Hindlimb muscle (tissue), 1 donor: ENCODE measurements at regions not wholly inside any gene's neighbourhood (a gene's known extent, or its start where the extent isn't known, plus 50 kb on each side); places are given as distances from the start of the nearest gene placed in this dataset.

Experiments
- DNase-seq: peaks from one replicate; pipeline ENCODE4 v3.0.0-alpha.2; 2013

DNA sequence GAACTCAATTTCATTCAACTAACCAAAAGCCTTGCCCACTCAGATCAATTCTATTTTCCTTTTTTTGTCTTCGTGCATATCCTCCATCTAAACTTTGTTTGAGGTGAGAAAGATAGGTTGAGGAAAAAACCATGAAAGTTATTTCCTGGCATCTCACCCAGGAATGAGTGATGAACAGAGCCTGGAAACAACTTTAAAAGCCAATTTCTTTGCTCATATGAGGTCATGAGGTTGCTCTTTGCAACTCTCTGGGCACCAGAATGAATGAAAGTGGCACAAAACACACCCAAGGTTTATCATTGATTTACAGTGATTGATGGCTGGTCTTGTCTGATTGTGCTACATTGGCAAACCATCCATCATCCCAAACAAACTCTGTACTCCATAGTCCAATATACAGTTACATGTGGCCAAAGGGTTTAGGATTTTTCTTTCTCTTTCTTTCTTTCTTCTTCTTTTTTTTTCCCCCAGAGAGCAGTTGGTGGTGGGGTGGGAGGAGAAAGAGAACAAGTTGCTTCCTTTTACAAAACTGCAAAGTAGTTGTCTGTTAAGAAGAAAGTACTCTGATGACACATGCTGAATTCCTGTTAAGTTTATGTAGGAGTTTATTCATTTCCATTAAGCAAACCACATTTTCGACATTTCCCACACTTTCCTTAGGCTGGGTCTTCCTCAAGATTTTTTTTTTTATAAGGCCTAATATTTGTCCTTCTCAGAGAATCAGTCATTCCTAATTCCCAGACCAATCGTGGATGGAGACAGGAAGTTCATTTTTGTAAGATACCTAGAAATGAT lies 575.9 kb upstream of the ZEB2 start:
- DNase-seq: no peak

DNA sequence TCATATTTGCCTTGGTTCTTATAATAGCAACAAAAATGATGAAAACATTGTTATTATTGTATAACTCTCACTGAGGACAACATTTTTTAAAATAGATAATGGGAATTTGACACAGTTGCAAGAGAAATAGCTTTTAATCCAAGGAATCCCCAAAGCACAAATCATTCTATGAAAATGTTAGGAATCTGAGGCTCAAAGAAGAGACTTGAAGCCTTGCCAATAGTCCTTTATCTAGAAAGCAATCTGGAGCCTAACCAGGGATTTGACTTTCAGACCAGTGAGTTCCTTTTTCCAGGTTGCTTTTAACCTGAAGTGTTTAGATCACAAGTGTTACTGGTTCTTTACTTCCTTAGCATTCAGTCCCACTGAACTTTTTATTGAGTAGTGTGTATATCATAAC lies 574.5 kb upstream of the ZEB2 start:
- DNase-seq: no peak

DNA sequence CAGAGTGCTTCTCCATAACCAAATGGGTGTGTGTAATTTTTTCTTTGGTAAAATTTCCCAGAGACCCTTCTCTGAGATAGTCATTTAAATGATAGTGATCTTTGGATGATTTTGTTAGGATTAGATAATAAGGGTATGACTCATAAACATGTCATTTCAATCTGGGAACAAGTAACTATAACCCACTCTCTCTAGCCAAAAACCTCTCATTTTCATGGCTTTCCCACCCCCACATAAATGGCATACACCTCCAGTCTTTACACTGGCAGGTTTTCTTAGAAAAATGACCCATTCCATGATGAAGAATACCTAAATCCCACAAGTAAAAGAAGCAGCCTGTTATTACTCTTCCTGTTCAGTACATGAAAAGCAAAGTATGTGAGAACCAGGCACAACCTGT lies 572.0 kb upstream of the ZEB2 start:
- no peak for DNase-seq

DNA sequence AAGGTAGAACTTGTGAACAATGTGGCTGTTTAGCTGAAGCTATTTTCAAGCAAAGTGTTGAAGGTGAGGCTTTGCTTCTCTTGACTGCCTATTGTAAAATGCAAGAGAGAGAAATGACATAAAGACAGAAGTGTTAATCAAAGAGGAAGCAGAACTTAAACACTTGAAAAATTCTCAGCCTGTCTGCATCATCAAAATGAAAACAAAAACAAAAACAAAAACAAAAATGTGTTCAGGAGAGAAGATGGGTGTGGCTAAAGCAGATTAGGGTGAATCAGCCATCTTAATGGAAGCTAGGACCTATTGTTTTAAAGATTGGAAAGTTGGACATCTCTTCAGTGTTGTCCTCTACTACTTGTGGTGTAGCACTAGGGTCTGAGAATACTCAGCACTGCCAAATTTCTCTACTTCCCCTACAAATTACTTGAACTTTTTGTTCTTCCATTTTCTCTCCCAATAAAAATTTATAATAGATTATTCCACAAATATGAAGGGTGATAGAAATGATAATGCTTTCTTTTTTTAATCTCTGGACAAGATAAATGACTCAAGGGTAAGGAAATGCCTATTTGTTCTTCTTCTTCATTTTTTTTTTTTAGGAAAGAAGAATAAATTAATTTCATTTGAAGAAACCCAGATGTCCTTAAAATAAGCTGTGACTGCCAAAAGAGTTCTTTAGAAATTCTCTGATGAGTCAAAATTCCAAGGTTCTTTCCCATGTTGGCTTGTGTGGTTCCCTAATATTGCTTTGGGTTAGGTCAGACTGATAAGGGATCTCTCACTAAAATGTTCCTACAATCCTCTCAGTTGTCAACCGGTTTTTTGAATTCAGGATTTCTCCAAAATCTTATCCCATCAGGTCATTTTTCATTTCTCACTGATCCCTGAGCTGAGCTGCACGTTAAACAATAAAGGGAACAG lies 571.2 kb upstream of the ZEB2 start:
- no peak for DNase-seq

DNA sequence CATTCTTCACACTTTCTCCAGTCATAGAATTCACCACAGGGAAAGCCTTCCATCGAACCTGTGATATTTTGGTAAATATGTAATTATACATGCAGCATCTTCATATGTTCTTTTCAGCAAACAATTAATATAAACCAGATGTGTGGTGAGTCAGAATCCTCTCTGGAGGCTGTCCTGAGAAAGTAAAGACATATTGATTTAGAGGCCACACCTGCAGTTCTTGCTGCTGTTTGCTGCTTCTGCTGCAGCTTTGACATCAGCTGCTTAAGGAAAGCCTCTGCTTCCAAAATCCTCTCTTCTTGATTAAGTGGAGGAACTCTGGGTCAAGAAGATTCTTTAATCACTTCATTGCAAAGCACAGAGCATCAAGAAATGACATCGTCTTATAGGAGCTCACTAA lies 568.8 kb upstream of the ZEB2 start:
- peak; percentile 54 for DNase-seq

DNA sequence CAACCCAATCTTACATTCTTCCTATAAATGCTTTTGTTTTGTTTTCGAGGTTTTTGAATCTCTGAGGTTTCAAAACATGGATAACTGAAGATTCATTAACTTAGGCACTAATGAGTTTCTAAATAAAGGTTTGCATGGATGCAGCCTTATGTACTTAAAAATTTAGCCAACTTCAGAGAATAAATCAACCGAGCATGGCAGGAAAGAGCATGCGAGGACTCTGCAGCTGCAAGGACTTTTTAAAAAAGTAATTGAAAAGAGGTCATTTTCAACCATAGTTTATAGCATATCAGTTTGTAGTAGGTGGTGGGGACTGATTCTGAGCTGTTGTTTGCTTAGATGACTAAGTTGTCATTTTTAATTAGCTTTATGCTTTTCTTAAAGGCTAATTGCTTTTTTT lies 567.0 kb upstream of the ZEB2 start:
- no peak for DNase-seq

DNA sequence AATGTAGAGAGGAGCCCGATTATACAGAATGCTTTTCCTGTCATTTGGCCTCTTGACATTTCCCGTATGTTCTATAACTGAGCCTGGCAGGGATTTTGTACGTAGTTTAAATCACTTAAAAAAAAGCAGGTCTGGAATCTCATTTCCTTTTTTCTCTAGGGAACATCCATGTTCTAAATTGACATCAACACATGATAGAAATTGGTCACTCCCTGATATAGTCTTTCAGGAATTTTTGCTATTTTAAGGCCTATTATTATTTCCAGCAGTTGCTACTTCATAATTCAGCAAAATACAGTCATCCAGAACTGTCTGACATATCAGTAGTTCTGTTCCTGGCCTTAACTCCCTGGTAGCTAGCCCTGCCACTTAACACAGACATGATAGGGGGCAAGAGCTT lies 565.7 kb upstream of the ZEB2 start:
- DNase-seq: no peak

DNA sequence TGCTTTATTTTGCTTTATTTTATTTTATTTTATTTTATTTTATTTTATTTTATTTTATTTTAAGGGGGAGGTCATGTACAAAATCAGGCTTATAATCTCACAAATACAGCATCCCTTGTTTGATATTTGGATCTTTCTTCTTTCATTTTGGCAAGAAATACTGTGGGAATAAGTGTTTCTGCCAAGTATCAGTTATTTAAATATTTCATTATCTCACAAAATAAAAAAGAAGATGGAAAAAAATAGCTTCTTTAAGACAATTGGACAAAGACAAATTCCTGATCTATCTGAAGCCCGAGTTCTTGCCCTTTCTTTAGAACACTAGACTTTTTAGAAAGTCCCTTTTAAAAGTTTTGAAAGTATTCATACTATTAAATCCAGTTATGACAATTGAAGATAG lies 560.5 kb upstream of the ZEB2 start:
- DNase-seq: no peak

DNA sequence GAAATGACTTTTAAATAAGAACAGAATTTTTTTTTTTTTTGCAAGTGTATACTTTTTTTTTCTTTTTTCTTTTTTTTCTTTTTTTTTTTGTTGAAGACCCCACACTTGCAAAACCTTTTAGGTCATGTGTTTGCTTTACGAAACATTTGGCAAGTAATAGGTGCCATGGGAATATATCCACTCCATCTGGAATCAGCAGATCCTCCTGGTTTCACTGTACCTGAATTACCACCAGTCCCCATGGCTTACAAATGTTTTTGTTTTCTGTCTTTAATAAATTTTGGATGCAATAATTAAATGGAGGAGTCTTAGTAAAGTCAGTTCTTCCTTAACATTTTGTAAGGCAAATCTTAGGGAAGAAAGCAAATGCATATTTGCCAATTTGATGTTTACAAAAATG lies 559.7 kb upstream of the ZEB2 start:
- peak; percentile 23 for DNase-seq

DNA sequence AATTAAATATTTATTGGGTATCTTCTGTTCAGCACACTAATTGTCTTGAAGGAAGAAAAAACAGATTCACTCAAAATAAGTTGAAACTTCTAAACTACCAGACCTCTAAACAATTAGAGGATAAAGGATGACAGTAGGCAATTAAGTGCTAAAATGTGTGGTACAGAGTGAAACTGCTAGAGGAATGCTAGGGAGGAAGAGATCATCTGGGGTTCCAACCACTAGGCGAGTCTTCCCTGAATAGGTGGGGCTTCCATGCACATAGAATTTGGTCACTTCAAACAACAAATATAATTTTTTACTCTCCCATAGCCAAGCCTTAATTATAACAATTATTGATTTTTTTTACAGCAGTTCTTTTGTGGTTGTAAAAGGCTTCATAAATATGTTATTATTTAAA lies 559.0 kb upstream of the ZEB2 start:
- DNase-seq: no peak

DNA sequence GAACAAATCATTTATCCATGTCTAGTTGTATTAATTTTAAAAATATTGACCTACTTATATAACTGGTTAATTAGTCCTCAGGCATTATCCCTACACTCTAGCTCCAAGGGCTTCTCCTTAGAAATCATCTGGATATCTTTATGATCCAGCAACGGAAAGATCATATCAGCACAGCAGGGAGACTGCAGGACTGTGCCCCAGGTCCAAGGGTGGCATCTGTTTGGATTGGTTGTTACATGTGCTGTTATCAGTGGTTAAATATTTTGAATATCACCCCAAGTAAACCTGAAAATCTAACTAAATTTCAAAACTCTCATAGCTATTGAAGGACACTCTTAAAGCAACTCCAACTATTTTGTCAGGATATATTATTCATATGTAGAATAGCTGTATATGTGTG lies 556.2 kb upstream of the ZEB2 start:
- DNase-seq: no peak

DNA sequence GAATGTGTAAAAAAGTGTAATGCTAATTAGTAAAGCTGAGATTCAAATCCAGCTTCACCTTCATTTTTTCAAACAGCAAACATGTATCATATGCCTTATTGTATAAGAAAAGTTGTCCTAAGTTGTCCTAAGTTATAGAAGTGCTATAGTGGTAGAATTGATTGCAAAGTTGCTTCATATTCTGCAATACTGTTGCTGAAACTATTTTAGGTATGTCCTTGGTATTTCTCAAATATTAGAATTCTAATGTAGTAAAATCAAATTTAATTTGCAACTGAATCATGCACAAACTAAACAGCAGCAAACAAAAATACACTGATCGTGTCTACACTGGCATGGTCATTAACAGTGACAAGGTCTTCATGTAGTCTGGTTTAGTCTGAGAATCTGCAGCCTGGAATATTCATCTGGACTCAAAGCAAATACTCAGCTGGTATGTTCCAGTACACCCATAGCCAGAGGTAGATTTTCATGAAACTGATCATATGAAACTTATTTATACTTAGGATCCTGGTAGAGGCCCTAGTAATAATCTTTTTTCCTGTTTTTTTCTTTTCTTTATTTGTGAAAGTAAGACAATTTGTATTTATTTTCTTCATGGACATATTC lies 555.6 kb upstream of the ZEB2 start:
- no peak for DNase-seq

DNA sequence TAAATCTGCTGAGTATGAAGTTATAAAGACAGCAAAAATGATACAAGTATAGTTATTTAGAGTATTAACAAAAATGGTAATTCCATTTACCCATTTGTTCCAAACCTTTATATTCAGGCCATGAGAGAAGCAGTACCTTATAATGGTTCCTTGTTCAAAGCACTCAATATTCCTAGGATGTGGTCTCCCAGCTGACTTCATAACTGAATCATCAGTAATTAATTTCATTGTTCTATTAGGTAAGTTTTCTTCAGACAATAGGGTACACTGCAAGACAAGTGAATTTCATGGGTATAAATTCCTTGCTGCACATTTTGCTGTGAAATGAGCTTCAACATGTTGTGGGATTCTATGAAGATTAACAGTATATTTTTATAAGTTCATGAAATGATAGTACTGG lies 550.8 kb upstream of the ZEB2 start:
- no peak for DNase-seq

DNA sequence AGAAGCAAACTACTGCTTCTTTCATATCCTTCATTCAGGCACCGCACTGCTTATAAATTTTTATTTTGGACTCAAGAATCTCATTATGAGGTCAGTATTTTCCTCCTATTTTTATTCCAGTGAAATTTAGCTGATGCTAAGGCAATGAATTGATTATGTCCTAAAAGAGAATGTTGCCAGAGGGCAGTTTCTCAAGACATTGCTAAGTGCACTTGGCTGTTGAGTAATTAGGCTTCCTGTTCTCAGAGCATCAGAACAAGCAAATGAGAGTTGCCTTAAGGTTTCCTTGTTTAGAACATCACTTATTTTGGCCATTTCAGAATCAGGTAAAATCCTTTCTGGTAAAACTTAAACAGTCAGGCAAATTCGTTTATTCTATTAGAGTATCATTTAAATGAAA lies 548.6 kb upstream of the ZEB2 start:
- no peak for DNase-seq

DNA sequence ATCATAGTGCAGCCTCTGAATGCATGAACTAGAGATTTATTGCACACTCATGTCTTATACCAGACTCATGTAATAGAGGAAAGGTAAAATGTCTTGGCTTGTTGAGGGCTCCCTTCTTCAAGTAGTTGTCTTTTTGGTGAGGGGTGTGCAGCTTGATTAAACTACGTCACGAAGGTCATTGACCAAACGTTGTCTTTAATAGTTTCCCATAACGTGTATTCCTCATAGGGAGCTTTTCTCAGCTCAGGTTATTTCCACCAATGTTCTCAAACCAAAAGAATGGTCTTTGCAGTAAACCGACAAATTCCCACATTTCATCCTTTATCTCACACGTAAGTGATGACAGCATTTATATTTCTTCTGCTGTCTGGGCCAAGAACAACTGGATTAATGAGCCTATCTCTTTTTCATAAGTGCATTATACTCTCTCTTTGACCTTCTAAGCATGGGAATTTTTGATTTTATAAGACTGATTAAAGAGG lies 547.7 kb upstream of the ZEB2 start:
- no peak for DNase-seq

DNA sequence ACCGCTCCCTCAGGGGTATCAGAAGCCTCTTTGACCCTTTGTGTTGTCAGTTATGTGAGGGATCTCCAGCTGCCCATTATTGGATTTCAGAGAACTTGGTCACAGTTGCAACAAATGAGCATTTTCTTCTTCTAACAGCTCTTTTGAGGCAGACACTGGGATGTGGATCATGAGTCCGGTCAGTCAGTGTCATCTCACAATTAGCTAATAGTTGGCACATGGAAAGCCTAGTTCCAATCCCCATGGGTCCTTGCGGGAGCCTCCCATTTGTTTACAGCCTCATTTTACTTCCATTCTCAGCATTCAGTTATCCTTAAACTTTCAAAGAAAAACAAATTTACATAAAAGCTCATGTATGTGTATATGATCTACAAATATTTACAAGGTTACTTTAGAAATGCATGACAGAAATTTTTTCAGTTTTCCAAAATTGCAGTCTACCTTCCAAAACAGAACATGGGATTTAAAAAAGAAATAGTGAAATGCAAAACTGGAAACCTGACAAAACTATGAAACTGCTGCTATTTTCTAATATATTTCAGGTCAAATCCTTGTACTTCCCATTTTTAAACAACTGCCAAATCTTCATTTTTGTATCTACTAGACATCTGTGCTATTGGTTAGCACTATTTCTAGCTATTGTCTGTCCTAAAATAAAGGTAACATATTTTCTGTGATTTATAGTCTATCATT lies 547.1 kb upstream of the ZEB2 start:
- DNase-seq: peak; percentile 64

DNA sequence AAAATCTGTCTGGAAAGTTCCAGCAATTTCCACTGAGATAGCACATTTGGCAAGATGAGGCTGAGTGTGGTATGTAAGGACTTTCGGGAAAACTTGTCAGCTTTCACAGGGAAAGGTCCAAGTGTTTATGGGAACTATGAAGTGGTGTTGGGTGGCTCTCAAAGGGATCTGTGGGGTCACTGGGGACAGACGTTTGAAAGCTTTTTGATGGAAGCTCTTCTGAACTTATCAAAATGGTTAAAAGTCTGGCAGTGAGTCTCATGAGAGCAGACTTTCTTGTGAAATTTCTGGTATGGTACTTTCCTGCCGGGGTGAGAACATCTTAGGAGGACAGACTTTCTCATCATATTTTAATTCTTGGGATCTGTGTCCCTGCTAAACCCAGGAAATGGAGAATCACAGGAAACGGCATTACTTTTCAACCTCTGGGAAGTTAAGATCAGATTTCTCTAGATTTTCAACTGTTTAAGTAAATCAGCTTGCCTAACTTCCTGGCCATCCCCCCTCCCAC lies 546.3 kb upstream of the ZEB2 start:
- DNase-seq: peak; percentile 25

DNA sequence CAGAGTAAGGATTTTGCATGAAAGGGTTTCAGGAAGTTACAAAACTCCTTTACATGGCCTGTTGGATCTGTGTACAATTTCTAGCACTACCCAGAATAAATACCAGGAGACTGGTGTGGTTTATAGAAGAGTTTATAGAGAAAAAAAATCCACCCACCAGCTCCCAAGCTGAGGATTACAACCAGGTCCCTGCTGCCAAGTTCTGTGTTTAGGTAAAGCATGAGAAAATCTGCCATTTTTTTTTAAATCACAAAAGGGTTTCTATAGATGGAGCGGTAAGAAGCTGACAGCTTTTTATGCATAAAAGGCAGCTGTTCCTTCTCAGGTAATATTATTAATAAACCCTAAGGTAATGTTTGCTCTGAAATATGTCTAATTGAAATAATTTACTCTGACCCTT lies 545.4 kb upstream of the ZEB2 start:
- DNase-seq: no peak

DNA sequence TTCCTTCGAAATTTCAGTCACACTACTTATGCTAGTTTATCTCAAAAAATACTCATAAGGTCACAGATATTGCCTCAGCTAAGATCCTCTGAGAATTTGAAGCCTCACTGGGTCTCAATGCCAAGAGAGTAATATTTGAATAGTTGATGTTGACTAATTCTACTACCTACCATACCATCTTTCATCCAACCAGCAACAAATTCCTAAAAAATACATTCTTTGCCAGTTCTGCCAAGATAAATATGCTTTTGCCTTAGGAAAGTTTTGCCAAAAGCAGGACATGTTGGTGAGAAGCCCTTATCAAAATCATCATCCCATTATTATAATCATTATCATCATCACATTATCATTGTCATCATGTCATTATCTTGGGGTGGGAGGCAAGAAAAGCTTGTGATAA lies 544.6 kb upstream of the ZEB2 start:
- DNase-seq: no peak

DNA sequence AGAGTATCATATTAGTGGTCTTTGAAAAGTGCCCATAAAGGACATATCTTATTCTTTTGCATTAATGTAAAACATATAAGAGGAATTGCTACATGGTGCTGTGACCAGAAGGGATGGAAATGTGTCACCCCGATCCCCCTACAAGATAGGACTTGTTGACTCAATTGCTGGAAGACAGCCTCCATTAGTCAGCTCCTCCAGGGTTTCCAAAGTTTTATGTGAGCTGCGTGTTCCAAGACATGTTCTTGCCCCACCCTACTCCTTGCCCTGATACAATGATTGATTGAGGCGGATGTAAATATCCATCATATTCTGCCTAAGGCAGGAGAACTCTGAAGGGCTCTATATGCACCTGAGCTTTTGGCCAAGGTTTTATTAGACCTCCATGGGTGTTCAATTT lies 541.0 kb upstream of the ZEB2 start:
- no peak for DNase-seq

DNA sequence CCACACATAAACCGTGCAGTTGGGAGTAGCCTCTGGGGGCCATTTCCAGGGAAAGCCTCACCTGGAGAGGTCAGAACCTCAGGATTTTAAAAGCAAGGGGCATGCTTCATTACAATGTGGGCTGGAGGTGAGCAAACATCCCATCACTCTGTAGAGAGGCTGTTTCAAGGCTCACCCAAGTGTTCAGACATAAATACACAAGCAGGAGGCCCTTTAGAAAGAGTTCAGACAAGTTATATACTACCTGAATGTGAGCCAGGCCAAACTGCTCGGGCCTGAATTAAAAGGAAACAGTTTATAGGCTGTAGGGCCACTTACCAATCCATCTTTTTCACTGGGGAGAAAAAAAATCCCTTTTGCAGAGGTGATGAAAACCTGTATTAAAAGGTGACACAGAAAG lies 540.0 kb upstream of the ZEB2 start:
- no peak for DNase-seq

DNA sequence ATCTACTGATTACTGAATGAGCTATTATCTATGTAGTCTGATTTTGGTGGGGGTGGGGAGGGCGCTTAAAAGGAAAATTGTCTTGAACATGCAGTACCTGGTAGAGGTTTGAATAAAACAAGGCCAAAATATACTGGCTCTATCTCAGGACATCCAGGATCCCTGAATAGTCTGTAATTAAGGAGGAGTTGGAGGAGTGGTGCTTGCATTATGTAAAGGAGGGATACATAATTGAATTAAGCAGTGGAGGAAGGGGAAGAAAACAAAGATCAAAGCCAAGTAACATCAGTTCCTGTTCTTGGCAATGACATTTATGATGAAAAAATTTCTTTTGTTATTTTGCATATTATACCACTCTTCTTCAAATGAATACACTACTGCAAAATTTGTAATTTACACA lies 539.4 kb upstream of the ZEB2 start:
- DNase-seq: no peak

DNA sequence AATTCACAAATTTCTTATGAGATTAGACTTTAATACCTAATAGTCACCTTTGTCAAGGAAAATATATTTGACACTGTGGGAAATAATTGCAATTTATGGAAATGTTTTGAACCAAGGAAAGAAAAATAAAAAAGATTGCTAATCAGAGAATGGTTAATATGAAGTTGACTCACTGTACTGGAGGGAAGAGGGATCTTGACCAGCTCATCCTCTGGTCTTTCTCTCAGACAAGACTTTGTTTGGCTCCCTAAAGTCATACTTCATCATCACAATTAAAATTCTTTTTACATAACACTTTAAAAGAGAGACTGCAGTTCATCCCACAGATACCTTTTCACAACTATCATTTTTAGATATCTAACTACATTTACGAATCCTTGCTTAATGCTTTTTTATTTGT lies 538.5 kb upstream of the ZEB2 start:
- DNase-seq: no peak
